GF-D8 (cell line): ENCODE measurements at regions not wholly inside any gene's neighbourhood (a gene's known extent, or its start where the extent isn't known, plus 50 kb on each side); places are given as distances from the start of the nearest gene placed in this dataset.
"Not testable (repeated sequence)": the region's sequence is repeated elsewhere in the genome, so short reads cannot be mapped to it uniquely, and the experiment has no call there.

ENCODE experiments used
- DNase-seq: peaks from one replicate; lab custom pipeline; 2025; lab: John Stamatoyannopoulos, UW

GRCh38 chr1:245061808-245062207 lies 93.0 kb upstream of the KIF26B start:
- not testable (repeated sequence) for DNase-seq

- no peak for DNase-seq
Observed at GRCh38 chr1:245060684-245061374, 94.0 kb upstream of the KIF26B start.

- DNase-seq: no peak
Observed at GRCh38 chr1:245059806-245060424, 94.9 kb upstream of the KIF26B start.

- DNase-seq: no peak
Observed at GRCh38 chr1:245058882-245059281, 95.9 kb upstream of the KIF26B start.

GRCh38 chr1:245058436-245058835 lies 96.3 kb upstream of the KIF26B start:
- DNase-seq: no peak

- DNase-seq: peak; percentile 59
Observed at GRCh38 chr1:245056913-245057312, 97.9 kb upstream of the KIF26B start.

- DNase-seq: not testable (repeated sequence)
Observed at GRCh38 chr1:245056296-245056695, 98.5 kb upstream of the KIF26B start.

GRCh38 chr1:245055752-245056151 lies 99.0 kb upstream of the KIF26B start:
- DNase-seq: no peak

- no peak for DNase-seq
Observed at GRCh38 chr1:245054507-245055270, 100.1 kb upstream of the KIF26B start.

GRCh38 chr1:245054105-245054504 lies 100.7 kb upstream of the KIF26B start:
- DNase-seq: no peak

- DNase-seq: peak; percentile 61
Observed at GRCh38 chr1:245052258-245052657, 102.5 kb upstream of the KIF26B start.

GRCh38 chr1:245051349-245052221 lies 103.2 kb upstream of the KIF26B start:
- DNase-seq: peak; percentile 96

- no peak for DNase-seq
Observed at GRCh38 chr1:245046769-245047168, 108.0 kb upstream of the KIF26B start.

GRCh38 chr1:245046315-245046714 lies 108.5 kb upstream of the KIF26B start:
- DNase-seq: no peak

- DNase-seq: no peak
Observed at GRCh38 chr1:245045087-245045881, 109.5 kb upstream of the KIF26B start.

- DNase-seq: no peak
Observed at GRCh38 chr1:245043611-245043940, 111.2 kb upstream of the KIF26B start.

GRCh38 chr1:245041058-245041698 lies 113.6 kb upstream of the KIF26B start:
- no peak for DNase-seq

GRCh38 chr1:245039196-245039595 lies 115.6 kb upstream of the KIF26B start:
- no peak for DNase-seq

- no peak for DNase-seq
Observed at GRCh38 chr1:245036102-245036501, 118.7 kb upstream of the KIF26B start.

- no peak for DNase-seq
Observed at GRCh38 chr1:245031041-245031440, 123.7 kb upstream of the KIF26B start.

- DNase-seq: no peak
Observed at GRCh38 chr1:245026247-245026646, 128.5 kb upstream of the KIF26B start.
